GM23338 (cell line): ENCODE measurements at regions not wholly inside any gene's neighbourhood (a gene's known extent, or its start where the extent isn't known, plus 50 kb on each side); places are given as distances from the start of the nearest gene placed in this dataset.

Experiments used
- ATAC-seq: fragments of 200-7000 bp; cut with Tn5 transposase; 3 replicates; pipeline ENCODE4 v1.9.1; 2020
- DNase-seq: peaks from one replicate; pipeline ENCODE4 v3.0.0-alpha.2; 2015; ENCODE audit warnings: low spot score
- H2AFZ ChIP-seq: fragments of 200-600 bp; sonication (generic); 2 replicates; pipeline ENCODE4 v1.8.0; 2016; ENCODE audit warnings: antibody characterized with exemption, mild to moderate bottlenecking, moderate library complexity
- H3F3A ChIP-seq: fragments of 200-600 bp; sonication (generic); replicated peaks from 2 replicates; pipeline ENCODE4 v1.8.0; 2017; ENCODE audit warnings: antibody characterized with exemption, mixed run types, low read depth
- H3K27ac ChIP-seq: fragments of 200-600 bp; sonication (generic); 2 replicates; pipeline ENCODE4 v1.6.1; 2016; ENCODE audit warnings: low read depth
- H3K27me3 ChIP-seq: fragments of 200-600 bp; sonication (generic); 2 replicates; pipeline ENCODE4 v1.8.0; 2016; ENCODE audit warnings: mild to moderate bottlenecking, mixed run types, moderate library complexity; ENCODE audit not compliant: insufficient read depth
- H3K36me3 ChIP-seq: fragments of 200-600 bp; sonication (generic); 2 replicates; pipeline ENCODE4 v1.8.0; 2016; ENCODE audit warnings: mild to moderate bottlenecking; ENCODE audit not compliant: insufficient read depth
- H3K4me1 ChIP-seq: fragments of 200-600 bp; sonication (generic); 2 replicates; pipeline ENCODE4 v1.8.0; 2016; ENCODE audit warnings: mild to moderate bottlenecking, moderate library complexity; ENCODE audit not compliant: insufficient read depth
- H3K4me2 ChIP-seq: fragments of 200-600 bp; sonication (generic); 2 replicates; pipeline ENCODE4 v1.7.1; 2017; ENCODE audit warnings: mixed run types
- H3K4me3 ChIP-seq: fragments of 200-600 bp; sonication (generic); 2 replicates; pipeline ENCODE4 v1.6.1; 2016; ENCODE audit warnings: mixed run types
- H3K79me2 ChIP-seq: fragments of 200-600 bp; sonication (generic); replicated peaks from 2 replicates; pipeline ENCODE4 v1.8.0; 2017; ENCODE audit warnings: mild to moderate bottlenecking; ENCODE audit not compliant: insufficient read depth
- H3K9me2 ChIP-seq: fragments of 200-600 bp; sonication (generic); 2 replicates; pipeline ENCODE4 v1.8.0; 2017; ENCODE audit not compliant: insufficient read depth
- H4K20me1 ChIP-seq: fragments of 200-600 bp; sonication (generic); replicated peaks from 2 replicates; pipeline ENCODE4 v1.8.0; 2017; ENCODE audit warnings: mild to moderate bottlenecking; ENCODE audit not compliant: insufficient read depth
- H3K27ac Mint-ChIP-seq: 2 replicates; pipeline ENCODE4 v1.8.0; 2020; ENCODE audit warnings: inconsistent platforms, mild to moderate bottlenecking, moderate library complexity, mixed read lengths
- H3K27me3 Mint-ChIP-seq: 3 replicates; pipeline ENCODE4 v1.8.0; 2022; ENCODE audit warnings: low read depth, mild to moderate bottlenecking, moderate library complexity, mixed read lengths, inconsistent platforms; ENCODE audit not compliant: insufficient read depth, poor library complexity
- H3K36me3 Mint-ChIP-seq: 3 replicates; pipeline ENCODE4 v1.8.0; 2021; ENCODE audit warnings: low read depth, mild to moderate bottlenecking, inconsistent platforms, moderate library complexity, mixed read lengths
- H3K4me1 Mint-ChIP-seq: 3 replicates; pipeline ENCODE4 v1.8.0; 2020; ENCODE audit warnings: mild to moderate bottlenecking, inconsistent platforms, mixed read lengths
- H3K4me3 Mint-ChIP-seq: 3 replicates; pipeline ENCODE4 v1.8.0; 2021; ENCODE audit warnings: moderate library complexity, mild to moderate bottlenecking, inconsistent platforms, mixed read lengths
- H3K9me3 Mint-ChIP-seq: 3 replicates; pipeline ENCODE4 v1.8.0; 2020; ENCODE audit warnings: moderate library complexity, mild to moderate bottlenecking, inconsistent platforms, mixed read lengths
- CREB1 ChIP-seq: fragments of 250-450 bp; sonication (Bioruptor Pico); IDR thresholded peaks from 2 replicates; pipeline ENCODE4 v1.5.0; 2020; ENCODE audit warnings: low read depth, mild to moderate bottlenecking, moderate library complexity
- EZH2 ChIP-seq: fragments of 200-600 bp; sonication (generic); IDR thresholded peaks from one replicate; pipeline ENCODE4 v1.8.0; 2017; ENCODE audit warnings: antibody characterized with exemption, mild to moderate bottlenecking, low read depth; ENCODE audit not compliant: unreplicated experiment
- EZH2phosphoT487 ChIP-seq: fragments of 200-600 bp; sonication (generic); IDR thresholded peaks from one replicate; pipeline ENCODE4 v1.8.1; 2018; ENCODE audit warnings: antibody characterized with exemption; ENCODE audit not compliant: unreplicated experiment
- JUNB ChIP-seq: IDR thresholded peaks from one replicate; pipeline ENCODE4 v1.6.1; 2016; ENCODE audit warnings: antibody characterized with exemption; ENCODE audit not compliant: unreplicated experiment
- NANOG ChIP-seq: IDR thresholded peaks from 2 replicates; pipeline ENCODE4 v1.6.1; 2016; ENCODE audit warnings: antibody characterized with exemption, borderline replicate concordance
- POLR2AphosphoS5 ChIP-seq: IDR thresholded peaks from 2 replicates; pipeline ENCODE4 v1.6.1; 2016; ENCODE audit warnings: antibody characterized with exemption, low read depth
- REST ChIP-seq: IDR thresholded peaks from one replicate; pipeline ENCODE4 v1.6.1; 2018; ENCODE audit warnings: antibody characterized with exemption; ENCODE audit not compliant: unreplicated experiment
- STAT1 ChIP-seq: IDR thresholded peaks from one replicate; pipeline ENCODE4 v1.6.1; 2016; ENCODE audit warnings: antibody characterized with exemption; ENCODE audit not compliant: unreplicated experiment
- ZNF114 ChIP-seq: fragments of 250-450 bp; sonication (Bioruptor Pico); IDR thresholded peaks from 2 replicates; pipeline ENCODE4 v1.5.0; 2020; ENCODE audit warnings: mild to moderate bottlenecking, moderate library complexity
- ZNF331 ChIP-seq: fragments of 250-450 bp; sonication (Bioruptor Pico); IDR thresholded peaks from 2 replicates; pipeline ENCODE4 v1.5.0; 2020; ENCODE audit warnings: low read depth, mild to moderate bottlenecking, moderate library complexity
- ZNF462 ChIP-seq: fragments of 250-450 bp; sonication (Bioruptor Pico); IDR thresholded peaks from 2 replicates; pipeline ENCODE4 v1.5.0; 2020; ENCODE audit warnings: mild to moderate bottlenecking, moderate library complexity
- TF ChIP-seq, protein P1 (sequence below): IDR thresholded peaks from 2 replicates; pipeline ENCODE4 v1.6.1; 2016; ENCODE audit warnings: antibody characterized with exemption
- TF ChIP-seq, protein P2 (sequence below), 2 experiments: fragments of 200-600 bp in 1 of 2; sonication (generic) in 1 of 2; conservative IDR thresholded peaks; 2 replicates each; pipeline versions ENCODE4 v1.5.1 to v1.6.1; 2016 to 2017; ENCODE audit warnings: antibody characterized with exemption in 2 of 2, low read depth in 2 of 2, mild to moderate bottlenecking in 2 of 2, moderate library complexity in 1 of 2

DNA sequence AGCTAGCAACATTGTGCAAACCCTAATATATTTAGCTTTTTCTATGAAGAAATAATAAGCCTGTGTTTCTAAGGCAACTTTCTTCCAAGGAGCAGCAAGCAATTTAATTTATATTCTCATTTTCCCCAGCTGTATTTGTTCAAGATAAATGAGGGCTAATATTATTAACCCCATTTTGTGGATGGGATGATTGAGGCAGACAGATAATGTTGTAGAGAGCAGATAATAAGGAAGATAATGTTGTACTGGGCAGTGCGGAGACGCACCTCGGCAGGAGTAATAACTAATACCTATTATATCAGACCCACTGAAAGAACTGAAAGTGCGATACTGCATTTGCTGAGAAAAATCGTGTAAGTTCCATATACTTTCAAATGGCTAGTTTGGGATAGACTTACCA lies 344.1 kb upstream of the FANCL start:
- H3F3A ChIP-seq, result no peaks in the 10 kb centered on the region
- H3K4me3 Mint-ChIP-seq, result no peak overlapping the region
- peaks cover 11% of the 10 kb centered on the region for H3K4me1 Mint-ChIP-seq

More for the DNA sequence above, 344.1 kb upstream of the FANCL start:
- Mint-ChIP-seq H3K36me3 (no peaks in the 10 kb centered on the region), H3K9me3 (peaks cover 5% of the 10 kb centered on the region; the same call in 1 of the 3 replicates), H3K27me3 (peaks cover 5% of the 10 kb centered on the region), H3K27ac (no peak overlapping the region)
- Histone ChIP-seq H3K4me1 (peaks cover 14% of the 10 kb centered on the region), H3K4me2 (no peak overlapping the region), H3K27me3 (no peaks in the 10 kb centered on the region), H3K4me3 (no peak overlapping the region), H3K27ac (no peak overlapping the region), H2AFZ (no peak overlapping the region), H3K36me3 (no peaks in the 10 kb centered on the region), H4K20me1 (no peaks in the 10 kb centered on the region), H3K79me2 (no peaks in the 10 kb centered on the region), H3K9me2 (no peaks in the 10 kb centered on the region)
- DNase-seq, result no peak
- ATAC-seq, result no peak
- TF ChIP-seq ZNF331 (CRISPR knock-in tag), result no peak
- TF ChIP-seq EZH2phosphoT487, result no peak
- TF ChIP-seq ZNF114, result no peak
- TF ChIP-seq CREB1, result no peak
- no peak for TF ChIP-seq NANOG
- no peak for TF ChIP-seq STAT1
- TF ChIP-seq ZNF462 (CRISPR knock-in tag), result no peak
- TF ChIP-seq, protein P1, sequence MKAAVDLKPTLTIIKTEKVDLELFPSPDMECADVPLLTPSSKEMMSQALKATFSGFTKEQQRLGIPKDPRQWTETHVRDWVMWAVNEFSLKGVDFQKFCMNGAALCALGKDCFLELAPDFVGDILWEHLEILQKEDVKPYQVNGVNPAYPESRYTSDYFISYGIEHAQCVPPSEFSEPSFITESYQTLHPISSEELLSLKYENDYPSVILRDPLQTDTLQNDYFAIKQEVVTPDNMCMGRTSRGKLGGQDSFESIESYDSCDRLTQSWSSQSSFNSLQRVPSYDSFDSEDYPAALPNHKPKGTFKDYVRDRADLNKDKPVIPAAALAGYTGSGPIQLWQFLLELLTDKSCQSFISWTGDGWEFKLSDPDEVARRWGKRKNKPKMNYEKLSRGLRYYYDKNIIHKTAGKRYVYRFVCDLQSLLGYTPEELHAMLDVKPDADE, result no peak
- no peak for TF ChIP-seq REST
- no peak for TF ChIP-seq POLR2AphosphoS5
- no peak for TF ChIP-seq EZH2
- TF ChIP-seq, protein P2, sequence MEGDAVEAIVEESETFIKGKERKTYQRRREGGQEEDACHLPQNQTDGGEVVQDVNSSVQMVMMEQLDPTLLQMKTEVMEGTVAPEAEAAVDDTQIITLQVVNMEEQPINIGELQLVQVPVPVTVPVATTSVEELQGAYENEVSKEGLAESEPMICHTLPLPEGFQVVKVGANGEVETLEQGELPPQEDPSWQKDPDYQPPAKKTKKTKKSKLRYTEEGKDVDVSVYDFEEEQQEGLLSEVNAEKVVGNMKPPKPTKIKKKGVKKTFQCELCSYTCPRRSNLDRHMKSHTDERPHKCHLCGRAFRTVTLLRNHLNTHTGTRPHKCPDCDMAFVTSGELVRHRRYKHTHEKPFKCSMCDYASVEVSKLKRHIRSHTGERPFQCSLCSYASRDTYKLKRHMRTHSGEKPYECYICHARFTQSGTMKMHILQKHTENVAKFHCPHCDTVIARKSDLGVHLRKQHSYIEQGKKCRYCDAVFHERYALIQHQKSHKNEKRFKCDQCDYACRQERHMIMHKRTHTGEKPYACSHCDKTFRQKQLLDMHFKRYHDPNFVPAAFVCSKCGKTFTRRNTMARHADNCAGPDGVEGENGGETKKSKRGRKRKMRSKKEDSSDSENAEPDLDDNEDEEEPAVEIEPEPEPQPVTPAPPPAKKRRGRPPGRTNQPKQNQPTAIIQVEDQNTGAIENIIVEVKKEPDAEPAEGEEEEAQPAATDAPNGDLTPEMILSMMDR (conservative IDR thresholded peaks at IDR 0.05; ENCODE audit: low read depth in 2 of 2), result no peak
- TF ChIP-seq JUNB, result no peak
